ENCODE measurements at regions not wholly inside any gene's neighbourhood (a gene's known extent, or its start where the extent isn't known, plus 50 kb on each side); places are given as distances from the start of the nearest gene placed in this dataset.

GRCh38 chr1:217311269-217311668 is 319.6 kb downstream of the GPATCH2 start:
- Histone ChIP-seq H3K9ac (ENCODE audit: low read depth, low read length) (no peak overlapping the region), H3K36me3 (ENCODE audit: insufficient read depth, low read length) (no peaks in the 10 kb centered on the region), H3K4me2 (ENCODE audit: low read length) (no peak overlapping the region), H3K9me3 (replicated peaks; ENCODE audit: low read length) (no peaks in the 10 kb centered on the region), H3K27me3 (ENCODE audit: control insufficient read depth, insufficient read depth, low read length) (no peaks in the 10 kb centered on the region), H3K4me1 (ENCODE audit: control insufficient read depth, insufficient read depth, low read length) (peaks cover 12% of the 10 kb centered on the region), H3K4me3 (ENCODE audit: low read length) (no peak overlapping the region)

GRCh38 chr1:217281332-217281731 is 349.6 kb downstream of the GPATCH2 start:
- Histone ChIP-seq H3K4me1 (ENCODE audit: control insufficient read depth, insufficient read depth, low read length) (peaks cover 20% of the 10 kb centered on the region), H3K9ac (ENCODE audit: low read depth, low read length) (no peak overlapping the region), H3K36me3 (ENCODE audit: insufficient read depth, low read length) (no peaks in the 10 kb centered on the region), H3K9me3 (replicated peaks; ENCODE audit: low read length) (no peaks in the 10 kb centered on the region), H3K27me3 (ENCODE audit: control insufficient read depth, insufficient read depth, low read length) (no peaks in the 10 kb centered on the region), H3K4me2 (ENCODE audit: low read length) (no peak overlapping the region), H3K4me3 (ENCODE audit: low read length) (no peak overlapping the region)

GRCh38 chr1:217275655-217276398 is 355.1 kb downstream of the GPATCH2 start:
- Histone ChIP-seq H3K4me2 (ENCODE audit: low read length) (peak overlapping the region; percentile 75), H3K27me3 (ENCODE audit: control insufficient read depth, insufficient read depth, low read length) (no peaks in the 10 kb centered on the region), H3K9me3 (replicated peaks; ENCODE audit: low read length) (no peaks in the 10 kb centered on the region), H3K36me3 (ENCODE audit: insufficient read depth, low read length) (no peaks in the 10 kb centered on the region), H3K4me3 (ENCODE audit: low read length) (peak overlapping the region; percentile 46), H3K4me1 (ENCODE audit: control insufficient read depth, insufficient read depth, low read length) (peaks cover 58% of the 10 kb centered on the region), H3K9ac (ENCODE audit: low read depth, low read length) (peak overlapping the region; percentile 81)

- peak overlapping the region; percentile 75 for H3K4me2 ChIP-seq (ENCODE audit: low read length)
- H3K36me3 ChIP-seq (ENCODE audit: insufficient read depth, low read length): no peaks in the 10 kb centered on the region
- H3K9ac ChIP-seq (ENCODE audit: low read depth, low read length): peak overlapping the region; percentile 81
- peak overlapping the region; percentile 46 for H3K4me3 ChIP-seq (ENCODE audit: low read length)
- H3K27me3 ChIP-seq (ENCODE audit: control insufficient read depth, insufficient read depth, low read length): no peaks in the 10 kb centered on the region
- no peaks in the 10 kb centered on the region for H3K9me3 ChIP-seq (replicated peaks; ENCODE audit: low read length)
- peaks cover 58% of the 10 kb centered on the region for H3K4me1 ChIP-seq (ENCODE audit: control insufficient read depth, insufficient read depth, low read length)
Observed at GRCh38 chr1:217274927-217275654, 355.8 kb downstream of the GPATCH2 start.

GRCh38 chr1:217274416-217274815 is 356.5 kb downstream of the GPATCH2 start:
- Histone ChIP-seq H3K27me3 (ENCODE audit: control insufficient read depth, insufficient read depth, low read length) (no peaks in the 10 kb centered on the region), H3K36me3 (ENCODE audit: insufficient read depth, low read length) (no peaks in the 10 kb centered on the region), H3K4me2 (ENCODE audit: low read length) (peak overlapping the region; percentile 75), H3K4me1 (ENCODE audit: control insufficient read depth, insufficient read depth, low read length) (peaks cover 58% of the 10 kb centered on the region), H3K9me3 (replicated peaks; ENCODE audit: low read length) (no peaks in the 10 kb centered on the region), H3K9ac (ENCODE audit: low read depth, low read length) (peak overlapping the region; percentile 81), H3K4me3 (ENCODE audit: low read length) (no peak overlapping the region)

GRCh38 chr1:217273866-217274265 is 357.0 kb downstream of the GPATCH2 start:
- Histone ChIP-seq H3K36me3 (ENCODE audit: insufficient read depth, low read length) (no peaks in the 10 kb centered on the region), H3K4me1 (ENCODE audit: control insufficient read depth, insufficient read depth, low read length) (peaks cover 58% of the 10 kb centered on the region), H3K9me3 (replicated peaks; ENCODE audit: low read length) (no peaks in the 10 kb centered on the region), H3K27me3 (ENCODE audit: control insufficient read depth, insufficient read depth, low read length) (no peaks in the 10 kb centered on the region), H3K4me3 (ENCODE audit: low read length) (no peak overlapping the region), H3K4me2 (ENCODE audit: low read length) (peak overlapping the region; percentile 2), H3K9ac (ENCODE audit: low read depth, low read length) (no peak overlapping the region)

- H3K36me3 ChIP-seq (ENCODE audit: insufficient read depth, low read length): no peaks in the 10 kb centered on the region
- H3K9me3 ChIP-seq (replicated peaks; ENCODE audit: low read length): no peaks in the 10 kb centered on the region
- peaks cover 46% of the 10 kb centered on the region for H3K4me1 ChIP-seq (ENCODE audit: control insufficient read depth, insufficient read depth, low read length)
- no peak overlapping the region for H3K4me2 ChIP-seq (ENCODE audit: low read length)
- H3K4me3 ChIP-seq (ENCODE audit: low read length): no peak overlapping the region
- peak overlapping the region; percentile 42 for H3K9ac ChIP-seq (ENCODE audit: low read depth, low read length)
- no peaks in the 10 kb centered on the region for H3K27me3 ChIP-seq (ENCODE audit: control insufficient read depth, insufficient read depth, low read length)
Observed at GRCh38 chr1:217272385-217272784, 358.5 kb downstream of the GPATCH2 start.

- H3K36me3 ChIP-seq (ENCODE audit: insufficient read depth, low read length): no peaks in the 10 kb centered on the region
- peaks cover 29% of the 10 kb centered on the region for H3K4me1 ChIP-seq (ENCODE audit: control insufficient read depth, insufficient read depth, low read length)
- no peak overlapping the region for H3K4me3 ChIP-seq (ENCODE audit: low read length)
- no peak overlapping the region for H3K4me2 ChIP-seq (ENCODE audit: low read length)
- H3K9ac ChIP-seq (ENCODE audit: low read depth, low read length): no peak overlapping the region
- no peaks in the 10 kb centered on the region for H3K27me3 ChIP-seq (ENCODE audit: control insufficient read depth, insufficient read depth, low read length)
- no peaks in the 10 kb centered on the region for H3K9me3 ChIP-seq (replicated peaks; ENCODE audit: low read length)
Observed at GRCh38 chr1:217270101-217270500, 360.8 kb downstream of the GPATCH2 start.

- Histone ChIP-seq H3K36me3 (ENCODE audit: insufficient read depth, low read length) (no peaks in the 10 kb centered on the region), H3K4me1 (ENCODE audit: control insufficient read depth, insufficient read depth, low read length) (peaks cover 13% of the 10 kb centered on the region), H3K4me2 (ENCODE audit: low read length) (no peak overlapping the region), H3K27me3 (ENCODE audit: control insufficient read depth, insufficient read depth, low read length) (no peaks in the 10 kb centered on the region), H3K4me3 (ENCODE audit: low read length) (no peak overlapping the region), H3K9me3 (replicated peaks; ENCODE audit: low read length) (no peaks in the 10 kb centered on the region), H3K9ac (ENCODE audit: low read depth, low read length) (no peak overlapping the region)
Observed at GRCh38 chr1:217268058-217268457, 362.8 kb downstream of the GPATCH2 start.

GRCh38 chr1:217261636-217262035 is 369.3 kb downstream of the GPATCH2 start:
- no peak overlapping the region for H3K4me3 ChIP-seq (ENCODE audit: low read length)
- H3K4me2 ChIP-seq (ENCODE audit: low read length): no peak overlapping the region
- H3K27me3 ChIP-seq (ENCODE audit: control insufficient read depth, insufficient read depth, low read length): no peaks in the 10 kb centered on the region
- no peaks in the 10 kb centered on the region for H3K9me3 ChIP-seq (replicated peaks; ENCODE audit: low read length)
- no peaks in the 10 kb centered on the region for H3K36me3 ChIP-seq (ENCODE audit: insufficient read depth, low read length)
- H3K4me1 ChIP-seq (ENCODE audit: control insufficient read depth, insufficient read depth, low read length): no peaks in the 10 kb centered on the region
- no peak overlapping the region for H3K9ac ChIP-seq (ENCODE audit: low read depth, low read length)

GRCh38 chr1:217260676-217261075 is 370.2 kb downstream of the GPATCH2 start:
- no peak overlapping the region for H3K4me3 ChIP-seq (ENCODE audit: low read length)
- H3K4me1 ChIP-seq (ENCODE audit: control insufficient read depth, insufficient read depth, low read length): no peaks in the 10 kb centered on the region
- H3K27me3 ChIP-seq (ENCODE audit: control insufficient read depth, insufficient read depth, low read length): no peaks in the 10 kb centered on the region
- H3K4me2 ChIP-seq (ENCODE audit: low read length): no peak overlapping the region
- no peaks in the 10 kb centered on the region for H3K9me3 ChIP-seq (replicated peaks; ENCODE audit: low read length)
- H3K9ac ChIP-seq (ENCODE audit: low read depth, low read length): no peak overlapping the region
- no peaks in the 10 kb centered on the region for H3K36me3 ChIP-seq (ENCODE audit: insufficient read depth, low read length)

GRCh38 chr1:217253985-217254384 is 376.9 kb downstream of the GPATCH2 start:
- Histone ChIP-seq H3K9ac (ENCODE audit: low read depth, low read length) (no peak overlapping the region), H3K4me3 (ENCODE audit: low read length) (no peak overlapping the region)

More at GRCh38 chr1:217253985-217254384, 376.9 kb downstream of the GPATCH2 start:
- no peak overlapping the region for H3K4me2 ChIP-seq (ENCODE audit: low read length)
- H3K4me1 ChIP-seq (ENCODE audit: control insufficient read depth, insufficient read depth, low read length): no peaks in the 10 kb centered on the region
- no peaks in the 10 kb centered on the region for H3K36me3 ChIP-seq (ENCODE audit: insufficient read depth, low read length)
- no peaks in the 10 kb centered on the region for H3K9me3 ChIP-seq (replicated peaks; ENCODE audit: low read length)
- H3K27me3 ChIP-seq (ENCODE audit: control insufficient read depth, insufficient read depth, low read length): no peaks in the 10 kb centered on the region

Data from skeletal muscle satellite cell (primary cell).